Peyer's patch (tissue), 4 donors: ENCODE measurements at regions not wholly inside any gene's neighbourhood (a gene's known extent, or its start where the extent isn't known, plus 50 kb on each side); places are given as distances from the start of the nearest gene placed in this dataset.

Source experiments
- CTCF ChIP-seq, 6 experiments: fragments of 450-650 bp in 4 of 6; fragments of 200-600 bp in 2 of 6; sonication (generic) in 1 of 6; IDR thresholded peaks; one replicate each; pipeline ENCODE4 v1.5.1; 2017 to 2019; ENCODE audit warnings: antibody characterized with exemption in 6 of 6, mild to moderate bottlenecking in 3 of 6, moderate library complexity in 1 of 6
- POLR2A ChIP-seq, 2 donors: fragments of 450-650 bp; IDR thresholded peaks; one replicate each; pipeline ENCODE4 v1.5.1; 2017; ENCODE audit warnings: antibody characterized with exemption in 2 of 2, mild to moderate bottlenecking in 2 of 2, moderate library complexity in 2 of 2

GRCh38 chr3:28149960-28150359, 91.5 kb upstream of the CMC1 start:
- TF ChIP-seq POLR2A (IDR thresholded peaks at IDR 0.05) = no peak
- no peak for TF ChIP-seq CTCF (IDR thresholded peaks at IDR 0.05)
